PC-3 (cell line): ENCODE measurements at regions not wholly inside any gene's neighbourhood (a gene's known extent, or its start where the extent isn't known, plus 50 kb on each side); places are given as distances from the start of the nearest gene placed in this dataset.

Source experiments
- CTCF ChIP-seq: fragments of 300-600 bp; sonication (generic); conservative IDR thresholded peaks from 2 replicates; pipeline ENCODE4 v1.5.1; 2017; ENCODE audit warnings: antibody characterized with exemption, low read depth, mild to moderate bottlenecking, low read length
- EZH2phosphoT487 ChIP-seq: fragments of 300-600 bp; sonication (generic); IDR thresholded peaks from 2 replicates; pipeline ENCODE4 v1.6.1; 2018; ENCODE audit warnings: mild to moderate bottlenecking, antibody characterized with exemption, low read length, borderline replicate concordance

- TF ChIP-seq CTCF: no peak
- no peak for TF ChIP-seq EZH2phosphoT487
Observed at GRCh38 chr9:118302721-118303120, 598.5 kb downstream of the TLR4 start.
